ENCODE measurements at regions not wholly inside any gene's neighbourhood (a gene's known extent, or its start where the extent isn't known, plus 50 kb on each side); places are given as distances from the start of the nearest gene placed in this dataset.

GRCh38 chr1:14504517-14504916 lies 94.0 kb upstream of the KAZN start:
- Histone ChIP-seq H3K79me2 (ENCODE audit: insufficient read depth, low read length) (no peaks in the 10 kb centered on the region), H4K20me1 (ENCODE audit: low read depth, low read length) (no peaks in the 10 kb centered on the region), H3K9me3 (ENCODE audit: insufficient read depth, low read length) (no peaks in the 10 kb centered on the region), H3K27me3 (ENCODE audit: low read length) (no peaks in the 10 kb centered on the region), H2AFZ (ENCODE audit: low read depth, low read length, severe bottlenecking) (no peak overlapping the region), H3K4me3 (ENCODE audit: insufficient read depth, low read length, poor library complexity, severe bottlenecking) (no peak overlapping the region), H3F3A (ENCODE audit: insufficient read depth) (no peaks in the 10 kb centered on the region), H3K36me3 (ENCODE audit: low read length) (no peaks in the 10 kb centered on the region), H3K27ac (ENCODE audit: low read depth, low read length) (no peak overlapping the region), H3K4me2 (ENCODE audit: low read depth, low read length, poor library complexity, severe bottlenecking) (no peak overlapping the region), H3K9me2 (replicated peaks; ENCODE audit: insufficient read depth, low read length) (no peaks in the 10 kb centered on the region), H3K9ac (ENCODE audit: low read length) (no peak overlapping the region)
- TF ChIP-seq EZH2phosphoT487 (conservative IDR thresholded peaks at IDR 0.05; ENCODE audit: low read length) (no peak), CTCF (IDR thresholded peaks at IDR 0.05; ENCODE audit: insufficient read depth, low read length, poor library complexity, severe bottlenecking) (no peak)

- no peak overlapping the region for H3K9ac ChIP-seq (ENCODE audit: low read length)
- H3K9me2 ChIP-seq (replicated peaks; ENCODE audit: insufficient read depth, low read length), result no peaks in the 10 kb centered on the region
- no peaks in the 10 kb centered on the region for H4K20me1 ChIP-seq (ENCODE audit: low read depth, low read length)
- no peak overlapping the region for H3K4me2 ChIP-seq (ENCODE audit: low read depth, low read length, poor library complexity, severe bottlenecking)
- H3F3A ChIP-seq (ENCODE audit: insufficient read depth), result no peaks in the 10 kb centered on the region
- H3K79me2 ChIP-seq (ENCODE audit: insufficient read depth, low read length), result no peaks in the 10 kb centered on the region
- no peaks in the 10 kb centered on the region for H3K9me3 ChIP-seq (ENCODE audit: insufficient read depth, low read length)
- H3K27me3 ChIP-seq (ENCODE audit: low read length), result no peaks in the 10 kb centered on the region
- TF ChIP-seq CTCF (IDR thresholded peaks at IDR 0.05; ENCODE audit: insufficient read depth, low read length, poor library complexity, severe bottlenecking), result no peak
- TF ChIP-seq EZH2phosphoT487 (conservative IDR thresholded peaks at IDR 0.05; ENCODE audit: low read length), result no peak
- H3K27ac ChIP-seq (ENCODE audit: low read depth, low read length), result no peak overlapping the region
- no peaks in the 10 kb centered on the region for H3K36me3 ChIP-seq (ENCODE audit: low read length)
- no peak overlapping the region for H2AFZ ChIP-seq (ENCODE audit: low read depth, low read length, severe bottlenecking)
- H3K4me3 ChIP-seq (ENCODE audit: insufficient read depth, low read length, poor library complexity, severe bottlenecking), result no peak overlapping the region
These were observed 91.8 kb upstream of the KAZN start for GRCh38 chr1:14506471-14507255.

GRCh38 chr1:14507262-14507661 lies 91.2 kb upstream of the KAZN start:
- TF ChIP-seq EZH2phosphoT487 (conservative IDR thresholded peaks at IDR 0.05; ENCODE audit: low read length) (no peak), CTCF (IDR thresholded peaks at IDR 0.05; ENCODE audit: insufficient read depth, low read length, poor library complexity, severe bottlenecking) (no peak)

More at GRCh38 chr1:14507262-14507661, 91.2 kb upstream of the KAZN start:
- Histone ChIP-seq H3K9me3 (ENCODE audit: insufficient read depth, low read length) (no peaks in the 10 kb centered on the region), H4K20me1 (ENCODE audit: low read depth, low read length) (no peaks in the 10 kb centered on the region), H3K36me3 (ENCODE audit: low read length) (no peaks in the 10 kb centered on the region), H3F3A (ENCODE audit: insufficient read depth) (no peaks in the 10 kb centered on the region), H3K79me2 (ENCODE audit: insufficient read depth, low read length) (no peaks in the 10 kb centered on the region), H3K4me3 (ENCODE audit: insufficient read depth, low read length, poor library complexity, severe bottlenecking) (no peak overlapping the region), H3K27me3 (ENCODE audit: low read length) (no peaks in the 10 kb centered on the region), H2AFZ (ENCODE audit: low read depth, low read length, severe bottlenecking) (no peak overlapping the region), H3K9ac (ENCODE audit: low read length) (no peak overlapping the region), H3K4me2 (ENCODE audit: low read depth, low read length, poor library complexity, severe bottlenecking) (no peak overlapping the region), H3K27ac (ENCODE audit: low read depth, low read length) (no peak overlapping the region), H3K9me2 (replicated peaks; ENCODE audit: insufficient read depth, low read length) (no peaks in the 10 kb centered on the region)

All from SU-DHL-6 (cell line).